NCI-H510A treated with DMSO at 0.1 percent for 48 hours (cell line): ENCODE measurements at regions not wholly inside any gene's neighbourhood (a gene's known extent, or its start where the extent isn't known, plus 50 kb on each side); places are given as distances from the start of the nearest gene placed in this dataset.
"Not testable (repeated sequence)": the region's sequence is repeated elsewhere in the genome, so short reads cannot be mapped to it uniquely, and the experiment has no call there.

Experiments
- DNase-seq: peaks from one replicate; lab custom pipeline; 2025; lab: John Stamatoyannopoulos, UW

DNA sequence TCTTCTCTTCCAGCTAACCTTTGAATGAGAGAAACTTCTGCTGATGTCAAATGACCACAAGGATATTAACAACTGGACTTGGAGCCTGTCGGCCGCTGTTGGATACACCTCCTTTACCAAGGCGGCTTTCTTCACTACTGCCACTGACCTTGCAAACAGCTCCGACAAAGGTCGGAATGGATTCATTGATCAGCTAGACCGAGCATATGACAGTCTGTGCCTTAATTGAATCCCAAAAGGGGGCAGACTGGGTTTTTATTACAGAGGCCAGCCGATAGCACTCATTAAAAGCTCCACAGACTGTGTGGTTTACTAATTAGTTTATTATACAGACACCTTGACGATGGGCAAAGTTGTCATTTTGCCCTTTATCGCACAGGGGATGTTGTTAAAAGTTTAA is 394.5 kb downstream of the RERGL start:
- DNase-seq: no peak

DNA sequence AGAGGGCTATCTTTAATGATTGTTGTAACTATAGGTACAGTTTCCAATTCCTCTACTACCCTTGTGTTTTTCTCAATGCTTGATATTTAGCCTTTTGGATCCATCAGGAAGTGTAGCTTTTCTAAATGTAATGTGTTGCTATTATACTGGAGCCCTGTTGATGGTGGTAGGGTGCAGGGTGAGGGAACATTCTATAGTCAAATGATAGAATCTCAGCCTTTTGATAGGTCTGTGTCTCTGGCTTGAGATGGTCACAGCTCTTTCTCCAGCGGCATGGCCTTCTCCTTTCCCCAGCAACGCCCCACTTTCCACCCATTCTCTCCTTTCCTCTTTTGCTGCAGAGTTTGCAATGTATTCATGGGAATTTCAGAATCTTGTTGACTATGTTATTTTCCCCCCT is 398.6 kb downstream of the RERGL start:
- no peak for DNase-seq

DNA sequence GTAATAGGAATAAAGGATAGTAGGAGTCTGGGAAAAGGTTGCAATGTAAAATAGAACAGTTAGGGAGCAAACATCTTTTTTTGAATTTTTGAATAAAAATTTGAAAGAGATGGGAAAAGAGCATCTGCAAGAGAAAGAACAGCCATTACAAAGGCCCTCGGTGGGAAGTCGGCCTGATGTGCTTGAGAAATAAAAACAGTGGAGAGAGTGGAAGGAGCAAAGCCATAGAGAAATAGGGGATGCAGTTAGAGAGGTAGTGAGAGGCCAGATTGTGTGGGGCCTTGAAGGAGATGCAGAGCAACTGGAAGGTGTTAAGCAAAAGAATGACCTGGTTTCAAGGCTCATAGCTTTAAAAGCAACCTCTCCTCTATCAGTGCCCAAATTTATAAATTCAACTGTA is 409.8 kb downstream of the RERGL start:
- no peak for DNase-seq

DNA sequence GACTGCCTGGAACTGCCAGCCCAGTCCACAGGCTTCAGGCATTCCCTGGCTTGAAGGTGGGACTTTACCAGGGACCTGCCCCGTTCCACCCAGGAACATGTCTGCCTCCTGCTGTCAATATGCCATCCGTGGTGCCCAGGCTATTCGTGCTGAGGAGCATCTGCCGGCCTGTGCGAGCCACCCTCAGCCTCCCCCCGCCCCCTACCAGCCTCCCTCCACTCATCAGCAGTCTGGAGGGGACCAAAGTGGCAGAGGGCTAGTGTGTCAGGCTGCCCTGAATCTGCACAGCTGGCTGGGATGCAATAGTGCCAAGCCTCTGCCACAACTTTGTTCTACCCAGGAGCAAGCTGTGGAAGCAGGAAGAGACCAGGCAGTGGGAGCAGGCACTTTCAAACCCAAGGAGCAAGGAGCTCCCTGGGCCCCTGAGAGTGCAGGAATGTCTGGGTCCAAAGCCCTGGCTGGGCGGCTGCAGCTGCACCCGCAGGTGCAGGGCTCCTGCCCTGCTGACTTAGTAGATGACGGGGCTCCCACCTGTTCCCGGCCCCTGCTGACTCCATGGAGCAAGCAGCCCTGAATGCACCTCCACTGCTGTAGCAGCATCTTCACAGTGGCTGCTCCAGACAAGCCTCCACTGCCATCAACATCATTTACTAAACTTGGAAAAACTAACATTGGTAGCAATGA is 423.2 kb downstream of the RERGL start:
- DNase-seq: no peak

DNA sequence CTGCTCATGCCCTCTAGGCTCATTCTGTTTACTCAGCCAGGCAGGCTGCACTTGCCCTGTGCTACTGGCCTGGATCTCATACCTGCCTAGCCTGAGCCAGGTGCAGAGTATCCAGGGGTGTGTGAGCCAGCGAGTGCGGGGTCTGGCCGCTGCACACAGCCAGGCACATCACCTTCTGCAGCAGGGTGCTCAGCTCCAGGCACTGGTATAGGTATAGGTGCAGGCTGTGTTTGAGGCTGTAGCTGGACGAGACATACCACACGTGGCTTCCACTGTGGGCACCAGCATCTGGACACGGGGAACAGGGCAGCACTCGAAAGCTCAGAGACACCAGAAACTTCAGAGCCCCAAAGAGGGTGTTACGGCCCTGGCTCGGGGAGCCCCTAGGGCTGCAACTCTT is 424.2 kb downstream of the RERGL start:
- no peak for DNase-seq

DNA sequence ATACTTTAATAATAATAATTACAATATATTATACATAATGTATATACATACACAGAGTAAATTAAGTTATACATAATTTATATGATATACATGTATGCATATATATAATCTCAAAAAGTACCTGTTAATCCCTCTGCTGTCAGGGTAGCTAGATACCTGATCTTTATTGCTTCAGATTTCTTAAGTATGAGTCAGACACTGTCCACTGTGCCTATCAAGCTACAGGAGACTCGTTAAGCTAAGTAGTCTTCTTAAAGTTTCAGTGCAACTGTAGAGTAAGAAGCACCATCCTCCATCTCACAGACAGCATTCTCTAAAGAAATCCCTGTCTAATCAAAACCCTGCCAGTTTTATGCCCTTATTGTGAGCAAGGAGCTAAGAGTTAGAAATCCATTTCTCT is 428.7 kb downstream of the RERGL start:
- peak; percentile 3 for DNase-seq

DNA sequence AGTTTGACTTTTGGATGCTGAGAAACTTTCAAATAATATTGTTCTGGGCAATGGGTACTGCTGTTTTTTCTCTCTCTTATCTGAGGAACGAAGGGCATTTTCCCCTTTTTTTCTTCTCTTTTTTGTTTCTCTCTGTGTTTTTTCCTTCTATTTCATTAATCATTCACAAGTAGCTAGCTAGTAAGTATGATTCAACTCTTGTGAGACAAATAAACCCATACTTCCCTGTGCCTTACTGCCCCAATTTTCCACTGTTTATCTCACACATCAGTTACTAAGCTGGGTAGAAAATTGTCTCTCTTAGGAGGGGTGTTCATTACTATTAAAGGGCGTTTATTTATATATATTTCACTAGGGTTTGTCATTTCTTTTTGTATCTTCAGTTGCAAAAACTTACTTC is 437.6 kb downstream of the RERGL start:
- no peak for DNase-seq

DNA sequence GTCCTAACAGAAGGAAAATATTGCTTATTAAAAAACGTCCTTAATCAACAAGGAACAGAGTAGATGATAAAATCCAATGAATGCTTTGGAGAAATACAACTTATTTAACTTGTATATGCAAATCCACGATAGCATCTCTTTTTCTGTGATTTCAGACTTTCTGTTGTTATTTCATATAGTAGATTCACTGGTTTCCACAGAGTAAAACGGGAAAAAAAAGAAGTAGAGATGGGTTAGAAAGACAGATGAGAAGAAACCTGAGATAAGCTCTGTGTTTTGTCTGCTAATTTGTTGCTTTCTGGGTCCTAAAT is 447.7 kb downstream of the RERGL start:
- no peak for DNase-seq

DNA sequence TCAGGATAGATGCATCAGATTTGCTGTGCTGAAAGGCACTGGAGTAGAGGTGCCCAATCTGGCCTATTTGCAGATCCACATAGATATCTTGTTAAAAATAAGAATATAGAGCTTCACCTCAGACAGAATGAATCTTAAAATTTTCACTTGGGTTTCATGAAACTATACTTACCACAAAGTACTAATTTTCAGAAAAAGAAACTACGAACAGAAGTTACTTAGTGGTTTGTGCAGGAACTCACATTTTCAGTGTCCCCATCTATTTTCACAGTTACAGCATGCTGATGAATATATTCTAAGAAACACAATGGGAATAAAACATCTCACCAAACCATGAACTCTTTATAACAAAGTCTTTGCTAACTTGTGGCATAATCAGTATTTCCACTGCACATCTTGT is 449.4 kb downstream of the RERGL start:
- no peak for DNase-seq

DNA sequence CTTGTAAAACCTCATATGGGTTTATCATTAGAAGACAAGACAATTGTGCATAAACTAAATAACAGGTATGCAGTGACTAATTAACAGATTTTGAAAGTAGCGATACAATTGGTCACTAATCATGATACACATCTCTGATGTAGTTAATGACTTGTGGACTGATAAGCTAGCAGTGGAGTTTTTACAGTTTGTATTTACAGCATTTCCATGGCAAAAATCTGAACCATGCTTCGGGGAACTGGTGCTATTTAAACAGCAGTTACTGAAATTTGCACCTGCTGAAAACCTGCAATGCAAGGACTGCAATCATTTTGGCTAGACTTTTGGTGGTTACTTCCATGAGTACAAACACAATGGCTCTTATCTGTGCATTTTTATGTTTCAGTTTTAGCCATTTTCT is 471.2 kb downstream of the RERGL start:
- no peak for DNase-seq

DNA sequence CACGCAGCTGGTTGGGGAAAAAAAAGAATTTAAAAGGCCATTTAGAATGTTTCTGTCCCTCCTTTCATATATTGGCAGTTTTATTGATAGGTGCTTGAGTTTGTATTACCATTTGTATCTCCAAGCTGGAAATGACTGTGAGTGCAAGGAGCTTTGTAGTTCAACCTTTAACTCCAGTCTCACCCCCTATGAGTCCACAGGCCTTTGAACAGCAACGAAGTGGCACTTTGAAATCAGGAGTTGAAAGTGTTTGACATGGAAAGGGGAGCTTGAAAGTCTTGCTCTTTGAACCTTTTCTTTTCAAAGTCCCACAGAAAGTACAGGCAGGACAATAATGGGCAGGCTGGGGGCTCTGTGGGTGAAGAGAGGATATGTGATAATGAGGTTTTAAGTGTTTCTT is 480.3 kb downstream of the RERGL start:
- DNase-seq: no peak

DNA sequence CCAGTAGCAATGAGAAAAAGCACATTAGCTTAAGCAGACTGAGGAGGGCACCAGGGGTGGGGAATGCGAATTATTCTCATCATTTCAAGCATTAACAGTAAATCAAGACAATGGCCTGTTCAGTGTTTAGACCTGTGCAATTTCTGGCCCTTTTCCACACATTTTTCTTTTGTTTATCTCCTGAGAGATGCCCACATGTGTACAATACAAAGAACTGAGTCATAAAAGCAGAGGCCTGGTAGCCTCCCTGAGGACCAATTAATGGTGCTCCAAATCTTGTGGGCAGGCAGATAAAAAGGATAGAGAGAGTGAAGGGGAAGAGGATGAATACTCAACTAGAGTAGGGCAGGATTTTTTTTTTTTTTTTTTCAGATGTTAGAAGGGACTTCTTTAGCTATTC is 480.8 kb downstream of the RERGL start:
- DNase-seq: no peak

DNA sequence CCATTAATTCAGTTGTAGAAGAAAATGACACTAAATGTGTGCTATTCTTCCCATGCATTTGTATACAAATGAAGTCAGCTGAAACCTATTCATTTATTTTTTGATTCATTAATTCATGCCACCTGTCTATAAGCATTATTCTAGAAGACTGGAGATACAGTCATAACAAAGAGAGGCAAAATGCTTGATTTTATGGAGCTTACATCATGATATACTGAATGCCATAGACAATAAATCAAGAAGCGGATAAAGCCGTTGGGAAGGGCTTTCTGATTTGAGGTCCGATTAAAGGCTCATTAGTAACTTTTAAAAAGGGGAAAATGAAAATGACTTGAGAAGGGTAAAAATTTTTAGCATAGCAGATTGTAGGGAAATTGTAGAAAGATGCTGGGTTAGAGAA is 494.9 kb downstream of the RERGL start:
- no peak for DNase-seq

DNA sequence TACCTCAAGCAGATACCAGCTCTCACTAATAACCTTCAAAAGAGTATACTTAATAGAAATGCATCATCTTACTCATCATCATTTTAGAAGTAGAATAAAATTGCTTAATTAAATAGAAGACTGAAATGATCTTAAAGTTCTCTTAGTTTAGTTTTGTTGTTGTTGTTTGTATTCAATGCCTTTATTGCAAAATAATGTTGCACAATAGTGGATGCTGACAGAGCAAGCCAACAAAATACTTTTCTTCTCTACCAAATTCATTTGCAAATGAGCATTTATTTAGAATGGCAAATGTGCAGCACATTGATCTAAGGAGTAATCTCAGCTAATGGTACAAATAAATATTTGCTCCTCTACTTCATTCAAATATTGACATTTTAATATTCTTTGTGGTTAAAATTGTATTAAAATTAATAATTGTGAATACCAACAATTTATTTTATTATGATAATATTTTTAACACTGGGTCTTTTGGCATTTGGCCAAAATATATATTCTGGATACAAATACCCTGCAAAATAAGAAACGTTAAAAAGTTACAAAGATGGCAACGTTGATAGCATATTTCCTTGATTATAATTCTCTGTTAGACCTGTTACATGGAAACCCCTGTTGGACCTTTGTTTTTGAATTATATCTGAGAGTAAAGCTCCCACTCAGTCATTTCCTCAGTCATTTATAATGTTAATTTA is 496.1 kb downstream of the RERGL start:
- no peak for DNase-seq

DNA sequence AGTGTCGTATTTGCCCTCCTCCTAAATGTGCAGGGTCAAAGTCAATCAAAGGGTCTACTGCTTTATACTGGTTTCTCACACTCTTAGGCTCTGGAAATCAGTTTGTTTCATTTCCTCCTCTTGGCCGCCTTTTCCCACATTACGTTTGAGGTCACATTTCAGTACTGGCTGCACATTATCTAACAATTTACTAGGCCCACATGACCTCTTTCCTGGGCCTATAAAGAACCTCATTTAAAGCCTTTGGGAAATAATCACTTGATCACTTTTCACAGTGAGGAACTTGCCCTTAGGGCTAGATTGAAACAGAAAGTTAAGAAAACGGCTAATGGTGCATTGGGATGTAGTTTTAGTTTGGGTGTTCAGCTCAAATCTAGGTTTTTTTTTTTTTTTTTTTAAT is 497.5 kb downstream of the RERGL start:
- DNase-seq: no peak

DNA sequence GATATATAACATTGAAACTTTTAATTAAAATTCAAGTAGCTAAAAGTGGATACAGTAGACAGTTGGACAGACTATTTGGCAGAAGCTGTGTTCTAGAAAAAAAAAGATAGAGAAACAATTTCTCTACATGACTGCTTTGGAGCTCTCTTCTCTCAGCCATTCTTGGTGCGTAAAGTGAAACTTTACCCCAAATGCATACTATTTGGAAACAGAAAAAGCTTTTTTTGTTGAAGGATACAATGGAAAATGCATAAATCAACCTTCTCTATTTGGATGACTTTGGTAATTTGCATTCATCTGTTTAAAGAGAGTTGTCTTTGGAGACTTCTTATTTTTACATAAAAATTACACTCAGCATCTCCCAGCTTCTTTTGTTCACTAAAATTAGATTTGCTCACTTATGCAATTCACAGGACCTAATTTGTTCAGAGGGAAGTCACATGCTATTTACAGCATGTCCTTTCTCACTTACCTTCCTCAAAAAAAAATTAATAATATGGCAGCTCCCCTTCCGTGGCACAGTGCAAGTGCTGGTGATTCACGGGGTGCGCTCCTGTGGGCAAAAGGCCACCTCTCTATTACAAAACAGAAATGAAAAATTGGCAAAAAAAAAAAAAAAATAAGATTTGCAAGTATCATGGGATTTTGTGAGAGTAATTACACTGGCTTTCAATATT is 498.9 kb downstream of the RERGL start:
- DNase-seq: no peak

DNA sequence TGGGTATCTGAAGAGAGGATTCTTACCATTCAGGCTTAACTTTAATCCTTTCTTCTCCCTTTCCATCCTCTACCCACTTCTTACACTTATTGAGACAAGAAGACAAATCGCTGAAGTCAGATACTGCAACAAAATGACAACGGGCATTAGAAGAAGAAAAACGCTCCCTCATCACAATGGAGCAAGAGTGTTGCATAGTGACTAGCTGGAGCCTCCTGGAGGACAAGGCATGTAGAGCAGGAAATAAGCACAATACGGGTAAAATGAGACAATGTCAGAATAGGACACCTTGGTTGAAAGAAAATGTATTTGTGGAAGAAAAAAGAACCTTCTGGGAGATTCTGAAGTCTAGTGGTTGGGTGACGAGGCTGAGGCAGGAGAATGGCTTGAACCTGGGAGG is 501.0 kb downstream of the RERGL start:
- no peak for DNase-seq

DNA sequence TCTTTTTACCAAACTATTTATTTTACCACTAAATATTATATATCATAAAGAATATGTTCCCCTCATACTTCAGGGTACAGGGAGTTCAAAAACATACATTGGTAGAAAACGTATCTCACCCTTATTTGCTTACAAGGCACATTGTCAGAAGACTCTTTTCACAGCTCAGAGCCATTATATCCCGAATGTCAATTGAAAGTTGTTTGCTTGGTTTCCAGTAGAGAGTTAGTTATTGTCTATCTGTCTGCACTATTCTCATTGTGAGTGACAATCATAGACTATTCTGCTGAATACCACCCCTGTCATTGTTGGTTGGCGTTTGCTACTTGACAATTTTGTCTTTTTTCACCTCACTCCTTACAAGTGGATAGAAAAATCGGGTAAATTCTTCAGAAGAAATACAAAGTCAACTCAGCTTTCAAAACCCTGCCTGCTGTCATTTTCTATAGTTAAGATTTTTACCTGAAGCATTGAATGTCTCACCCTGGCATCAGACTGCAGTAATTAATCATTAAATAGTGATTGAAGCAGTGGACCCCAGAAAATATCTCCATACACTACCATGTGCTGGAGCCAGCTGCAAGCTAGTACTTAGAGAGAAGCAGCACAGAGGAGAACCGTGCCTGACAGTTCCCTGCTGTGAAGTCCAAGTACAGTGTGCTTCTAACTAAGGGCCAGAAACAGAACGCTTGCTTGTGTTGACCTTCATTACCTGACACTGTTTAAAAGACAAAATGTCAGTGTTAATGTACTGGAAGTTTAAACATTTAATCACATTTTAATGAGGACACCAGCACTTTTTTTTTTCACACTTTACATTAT is 510.6 kb downstream of the RERGL start:
- DNase-seq: peak; percentile 25

DNA sequence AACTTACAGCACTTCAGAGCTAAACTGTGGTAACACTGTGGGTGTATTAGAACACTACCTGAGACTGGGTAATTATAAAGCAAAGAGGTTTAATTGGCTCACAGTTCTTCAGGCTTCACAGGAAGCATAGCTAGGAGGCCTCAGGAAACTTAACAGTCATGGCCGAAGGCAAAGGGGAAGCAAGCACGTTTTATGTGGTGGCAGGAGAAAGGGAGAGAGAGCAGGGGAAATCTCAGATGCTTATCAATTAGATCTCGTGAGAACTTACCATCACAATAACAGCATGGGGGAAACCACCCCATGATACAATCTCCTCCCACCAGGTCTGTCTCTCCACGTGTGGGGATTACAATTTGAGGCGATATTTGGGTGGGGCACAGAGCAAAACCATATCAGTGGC is 512.6 kb downstream of the RERGL start:
- no peak for DNase-seq

DNA sequence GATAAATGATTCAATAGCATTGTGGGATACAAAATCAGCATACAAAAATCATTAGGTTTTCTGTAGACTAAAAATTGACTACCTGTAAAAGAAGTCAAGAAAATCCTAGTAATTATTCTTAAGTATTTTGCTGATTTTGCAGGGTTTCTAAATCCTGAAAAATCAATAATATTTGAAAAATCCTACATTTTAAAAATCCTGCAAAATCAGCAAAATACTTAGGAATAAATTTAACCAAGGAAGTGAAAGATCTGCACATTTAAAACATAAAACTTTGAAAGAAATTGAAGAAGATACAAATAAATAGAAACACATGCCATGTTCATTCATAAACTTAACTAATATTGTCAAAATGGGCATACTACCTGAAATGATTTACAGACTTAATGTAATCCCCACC is 517.7 kb downstream of the RERGL start:
- no peak for DNase-seq

DNA sequence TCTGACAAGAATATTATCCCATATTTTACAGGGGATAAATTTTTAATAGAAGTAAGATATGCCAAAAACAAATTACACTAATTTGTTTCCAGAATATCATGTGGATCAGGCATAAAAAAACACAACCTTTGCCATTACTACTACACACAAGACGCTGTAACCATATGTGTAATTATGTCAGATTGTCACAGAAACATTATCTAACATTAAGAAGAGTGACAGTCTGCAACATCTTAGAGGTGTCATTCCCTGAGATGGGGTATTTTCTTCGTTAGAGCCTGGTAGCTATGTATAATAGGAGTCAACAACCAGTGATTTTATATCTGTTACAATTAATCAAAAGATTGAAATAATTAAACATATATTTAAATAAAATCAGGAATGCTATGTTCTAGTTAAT is 518.9 kb downstream of the RERGL start:
- DNase-seq: no peak

DNA sequence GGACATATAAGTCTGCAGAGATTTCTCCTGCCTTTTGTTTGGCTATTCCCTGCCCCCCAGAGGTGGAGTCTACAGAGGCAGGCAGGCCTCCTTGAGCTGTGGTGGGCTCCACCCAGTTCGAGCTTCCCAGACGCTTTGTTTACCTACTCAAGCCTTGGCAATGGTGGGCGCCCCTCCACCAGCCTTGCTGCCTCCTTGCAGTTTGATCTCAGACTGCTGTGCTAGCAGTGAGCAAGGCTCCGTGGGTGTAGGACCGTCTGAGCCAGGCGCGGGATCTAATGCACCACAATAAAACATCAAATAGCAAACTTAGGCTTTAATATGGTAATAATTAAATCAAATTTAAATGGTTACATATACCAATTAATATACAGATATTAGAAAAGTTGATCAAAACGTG is 525.4 kb downstream of the RERGL start:
- DNase-seq: not testable (repeated sequence)

DNA sequence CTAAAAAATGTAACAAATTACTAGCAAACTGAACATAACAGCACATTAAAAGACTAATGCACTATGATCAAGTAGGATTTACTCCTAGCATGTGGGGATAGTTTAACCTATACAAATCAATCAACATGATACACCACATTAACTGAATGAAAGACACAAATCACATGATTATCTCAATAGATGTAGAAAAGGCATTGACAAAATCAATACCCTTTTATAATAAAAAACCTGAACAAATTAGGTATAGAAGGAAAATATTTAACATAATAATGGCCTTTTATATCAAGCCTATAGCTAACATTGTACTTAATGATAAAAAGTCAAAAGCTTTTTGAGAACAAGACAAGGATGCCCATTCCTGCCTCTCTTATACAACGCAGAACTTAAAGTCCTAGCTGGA is 540.0 kb downstream of the RERGL start:
- DNase-seq: no peak
